Embryonic facial prominence (tissue), 1 donor: ENCODE measurements at regions not wholly inside any gene's neighbourhood (a gene's known extent, or its start where the extent isn't known, plus 50 kb on each side); places are given as distances from the start of the nearest gene placed in this dataset.
"Not testable (repeated sequence)": the region's sequence is repeated elsewhere in the genome, so short reads cannot be mapped to it uniquely, and the experiment has no call there.

Experiments
- DNase-seq: peaks from one replicate; pipeline ENCODE4 v3.0.0-alpha.2; 2016; ENCODE audit errors: extremely low spot score

- no peak for DNase-seq
Observed at GRCh38 chr3:87101861-87102625, 111.1 kb upstream of the VGLL3 start.

DNA sequence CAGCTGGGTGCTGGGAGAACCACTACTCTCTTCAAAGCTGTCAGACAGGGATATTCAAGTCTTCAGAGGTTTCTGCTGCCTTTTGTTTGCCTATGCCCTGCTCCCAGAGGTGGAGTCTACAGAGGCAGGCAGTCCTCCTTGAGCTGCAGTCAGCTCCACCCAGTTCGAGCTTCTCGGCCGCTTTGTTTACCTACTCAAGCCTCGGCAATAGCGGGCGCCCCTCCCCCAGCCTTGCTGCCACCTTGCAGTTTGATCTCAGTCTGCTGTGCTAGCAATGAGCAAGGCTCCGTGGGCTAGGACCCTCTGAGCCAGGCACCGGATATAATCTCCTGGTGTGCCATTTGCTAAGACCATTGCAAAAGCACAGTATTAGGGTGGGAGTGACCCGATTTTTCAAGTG, 106.8 kb upstream of the VGLL3 start:
- not testable (repeated sequence) for DNase-seq

DNA sequence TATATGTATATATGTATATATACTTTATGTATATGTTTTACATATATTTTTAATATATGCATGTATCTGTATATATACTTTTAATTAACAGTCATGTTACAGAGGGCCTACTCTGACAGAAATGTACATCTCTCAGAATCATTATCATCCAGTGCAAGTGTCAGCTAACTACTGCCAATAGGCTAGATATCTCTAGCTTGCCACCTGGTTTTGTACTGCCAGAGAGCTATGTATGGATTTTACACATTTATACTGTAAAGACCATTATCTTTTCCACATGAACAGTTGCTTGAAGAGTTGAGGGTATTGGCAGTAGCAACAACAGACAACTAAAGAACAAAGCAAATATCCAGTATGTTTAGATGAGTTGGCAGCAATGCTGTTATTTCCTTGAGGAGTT, 99.7 kb upstream of the VGLL3 start:
- DNase-seq, result no peak

- peak; percentile 24 for DNase-seq
Observed at GRCh38 chr3:87088993-87089841, 98.3 kb upstream of the VGLL3 start.

DNA sequence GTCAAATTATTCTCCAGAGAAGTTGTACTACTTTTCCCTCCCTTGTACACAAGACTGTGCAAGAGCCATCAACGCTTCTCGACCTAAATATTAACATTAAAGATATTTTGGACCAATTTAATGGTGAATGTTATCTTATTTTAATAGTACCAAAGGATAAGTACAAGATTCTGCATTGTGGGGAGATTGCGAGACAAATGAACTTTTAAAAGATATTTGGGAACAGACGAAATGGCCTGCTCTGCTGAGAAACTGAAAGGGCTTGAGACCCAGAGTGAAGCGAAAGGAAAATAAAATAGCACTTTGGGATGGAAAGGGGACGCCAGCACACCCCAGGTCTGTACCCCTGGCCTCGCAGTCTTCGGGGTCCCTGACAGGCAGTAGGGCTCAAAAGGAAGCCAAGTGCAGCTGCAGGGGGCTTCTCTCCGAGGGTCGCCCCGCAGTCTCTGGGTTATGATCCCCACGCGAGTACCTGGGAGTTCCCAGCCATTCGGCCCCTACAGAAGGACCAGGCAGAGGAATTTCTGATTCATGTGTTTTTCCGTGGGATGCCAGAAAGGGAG, 97.6 kb upstream of the VGLL3 start:
- no peak for DNase-seq

DNA sequence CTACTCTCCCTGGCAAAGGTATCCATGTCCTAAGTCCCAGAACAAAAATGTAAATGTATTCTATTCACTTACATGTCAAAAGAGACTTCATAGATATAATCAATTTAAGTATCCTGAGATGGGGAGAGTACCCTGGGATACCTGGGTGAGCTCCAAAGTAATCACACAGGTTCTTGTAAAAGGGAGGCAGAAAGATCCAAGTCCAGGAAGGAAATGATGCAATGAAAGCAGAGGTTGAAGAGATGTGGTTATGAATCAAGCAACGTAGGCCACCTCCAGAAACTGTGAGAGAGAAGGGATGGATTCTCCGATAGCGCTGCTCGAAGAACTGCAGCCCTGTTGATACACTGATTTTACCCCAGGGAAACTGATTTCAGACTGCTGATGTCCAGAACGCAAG, 93.9 kb upstream of the VGLL3 start:
- no peak for DNase-seq

- no peak for DNase-seq
Observed at GRCh38 chr3:87082796-87083440, 92.0 kb upstream of the VGLL3 start.

GRCh38 chr3:87077355-87077754, 86.4 kb upstream of the VGLL3 start:
- no peak for DNase-seq

GRCh38 chr3:87076946-87077345, 86.0 kb upstream of the VGLL3 start:
- DNase-seq, result no peak

GRCh38 chr3:87073496-87074145, 82.7 kb upstream of the VGLL3 start:
- DNase-seq, result no peak

DNA sequence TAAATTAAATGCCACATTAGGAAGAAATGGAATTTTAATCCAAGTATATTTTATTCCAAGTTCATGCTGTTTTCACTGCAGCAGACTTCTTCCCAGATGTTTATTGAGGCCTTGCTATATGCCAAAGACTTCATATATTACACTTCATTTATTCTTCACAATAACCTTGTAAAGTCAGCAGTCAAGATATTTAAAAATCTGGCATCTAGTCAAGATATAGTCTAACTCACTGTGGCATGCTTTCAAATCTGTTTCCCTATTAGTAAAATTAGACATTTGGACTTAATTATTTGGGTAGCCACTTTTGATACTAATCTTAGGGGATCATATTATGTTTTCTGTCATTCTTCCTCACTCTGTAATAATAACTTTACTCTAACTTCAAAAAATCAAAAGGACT, 81.5 kb upstream of the VGLL3 start:
- no peak for DNase-seq

GRCh38 chr3:87069971-87070370, 79.0 kb upstream of the VGLL3 start:
- DNase-seq, result no peak

DNA sequence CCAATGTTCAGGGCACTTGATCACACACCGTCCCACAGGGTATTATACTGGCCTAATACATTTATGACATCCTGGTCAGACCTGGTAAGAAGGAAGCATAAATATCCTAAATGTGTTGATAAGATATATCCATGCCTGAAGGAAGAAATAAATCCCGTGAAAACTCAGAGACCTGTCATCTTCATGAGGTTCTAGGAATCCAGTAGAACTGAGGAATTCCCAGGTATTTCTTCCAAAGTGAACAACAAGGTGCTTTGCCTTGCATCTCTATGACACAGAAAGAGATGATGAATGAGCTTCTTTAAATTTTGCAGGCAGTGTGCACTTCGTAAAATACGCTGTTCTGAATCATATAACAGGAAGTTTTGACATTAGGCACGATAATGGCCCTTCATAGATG, 78.1 kb upstream of the VGLL3 start:
- DNase-seq, result no peak

DNA sequence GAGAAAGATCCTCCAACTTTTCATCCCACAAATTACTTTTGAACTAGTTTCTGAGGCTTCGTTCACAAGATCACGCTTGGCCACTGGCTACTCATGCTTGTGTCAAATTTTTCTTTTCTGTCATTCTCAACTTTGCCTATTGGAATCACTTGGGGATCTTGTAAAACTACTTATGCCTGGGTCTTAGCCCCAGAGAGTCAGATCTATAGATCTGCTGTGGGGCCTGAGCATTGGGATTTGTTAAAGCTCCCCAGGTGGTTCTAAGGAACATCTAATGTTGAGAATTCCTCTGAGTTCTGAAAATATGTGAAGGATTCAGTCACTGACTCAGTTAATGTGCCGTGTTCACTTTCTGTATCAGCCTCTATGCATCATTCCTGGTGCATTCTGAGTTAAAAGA, 71.7 kb upstream of the VGLL3 start:
- DNase-seq, result no peak

DNA sequence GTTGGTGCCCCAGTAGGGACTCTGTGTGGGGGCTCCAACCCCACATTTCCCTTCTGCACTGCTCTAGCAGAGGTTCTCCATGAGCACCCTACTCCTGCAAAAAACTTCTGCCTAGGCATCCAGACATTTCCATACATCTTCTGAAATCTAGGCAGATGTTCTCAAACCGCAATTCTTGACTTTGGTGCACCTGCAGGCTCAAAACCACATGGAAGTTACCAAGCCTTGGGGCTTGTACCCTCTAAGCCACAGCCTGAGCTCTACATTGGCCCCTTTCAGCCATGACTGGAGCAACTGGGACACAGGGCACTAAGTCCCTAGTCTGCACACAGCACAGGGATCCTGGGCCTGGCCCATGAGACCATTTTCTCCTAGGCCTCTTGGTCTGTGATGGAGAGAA, 66.5 kb upstream of the VGLL3 start:
- DNase-seq, result no peak

- DNase-seq, result no peak
Observed at GRCh38 chr3:87053553-87053952, 62.6 kb upstream of the VGLL3 start.

GRCh38 chr3:87052499-87053260, 61.7 kb upstream of the VGLL3 start:
- DNase-seq, result no peak

- DNase-seq, result no peak
Observed at GRCh38 chr3:87047852-87048251, 56.9 kb upstream of the VGLL3 start.

DNA sequence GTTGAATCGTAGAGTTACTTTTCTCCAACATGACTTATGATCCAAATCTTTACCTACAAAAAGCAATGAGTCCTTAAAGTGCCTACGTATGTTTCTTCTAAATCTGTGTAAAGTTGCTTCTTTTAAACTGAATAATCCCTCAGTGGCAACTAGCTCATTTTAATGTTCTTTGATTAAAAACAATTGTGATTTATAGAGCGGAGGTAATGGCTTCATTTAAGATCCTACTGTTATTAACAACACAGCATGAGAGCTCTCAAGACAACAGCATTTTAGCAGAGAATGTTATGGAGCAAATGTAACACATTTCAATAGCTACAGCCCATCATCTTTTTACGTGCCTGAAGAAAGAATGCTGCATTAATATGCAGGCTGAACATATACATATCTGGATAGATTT, 55.3 kb upstream of the VGLL3 start:
- no peak for DNase-seq

GRCh38 chr3:87045473-87045872, 54.5 kb upstream of the VGLL3 start:
- DNase-seq, result no peak

- no peak for DNase-seq
Observed at GRCh38 chr3:87044846-87045245, 53.9 kb upstream of the VGLL3 start.
